Gastroesophageal sphincter (tissue), 3 donors: ENCODE measurements at regions not wholly inside any gene's neighbourhood (a gene's known extent, or its start where the extent isn't known, plus 50 kb on each side); places are given as distances from the start of the nearest gene placed in this dataset.

ENCODE experiments used
- EP300 ChIP-seq: sonication (generic); formaldehyde crosslinking; IDR thresholded peaks from one replicate; pipeline ENCODE4 v1.6.1; 2017; ENCODE audit warnings: antibody characterized with exemption, mild to moderate bottlenecking
- POLR2A ChIP-seq, 2 donors: fragments of 450-650 bp; IDR thresholded peaks; one replicate each; pipeline ENCODE4 v1.6.1; 2017; ENCODE audit warnings: antibody characterized with exemption in 2 of 2, mild to moderate bottlenecking in 2 of 2, moderate library complexity in 1 of 2
- POLR2AphosphoS5 ChIP-seq: sonication (generic); formaldehyde crosslinking; IDR thresholded peaks from one replicate; pipeline ENCODE4 v1.6.1; 2017; ENCODE audit warnings: antibody characterized with exemption
- TF ChIP-seq, protein P1 (sequence below), 4 experiments: fragments of 200-600 bp in 2 of 4; fragments of 450-650 bp in 2 of 4; sonication (generic) in 1 of 4; IDR thresholded peaks; one replicate each; pipeline ENCODE4 v1.5.1; 2017 to 2019; ENCODE audit warnings: antibody characterized with exemption in 4 of 4, mild to moderate bottlenecking in 2 of 4, moderate library complexity in 2 of 4

DNA sequence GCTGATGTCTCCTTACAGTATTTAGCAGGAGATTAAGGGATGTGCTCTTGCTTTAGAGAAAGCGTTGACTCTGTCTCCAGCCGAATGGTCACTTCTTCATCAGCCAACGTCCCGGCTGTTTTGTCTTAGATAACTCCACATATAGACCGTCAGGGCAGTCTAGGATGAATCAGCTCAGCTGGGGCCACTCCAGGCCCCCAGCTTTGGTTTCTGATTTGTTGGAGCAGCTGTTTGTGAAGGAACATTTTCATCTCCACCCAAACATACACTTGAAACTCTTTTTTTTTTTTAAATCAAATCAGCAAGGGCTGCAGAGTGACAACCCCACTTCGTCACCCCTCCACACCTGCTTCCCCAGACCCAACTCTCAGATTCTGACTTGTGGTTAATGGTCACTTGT is 206.1 kb upstream of the GALNT2 start:
- TF ChIP-seq POLR2AphosphoS5, result no peak
- TF ChIP-seq, protein P1, sequence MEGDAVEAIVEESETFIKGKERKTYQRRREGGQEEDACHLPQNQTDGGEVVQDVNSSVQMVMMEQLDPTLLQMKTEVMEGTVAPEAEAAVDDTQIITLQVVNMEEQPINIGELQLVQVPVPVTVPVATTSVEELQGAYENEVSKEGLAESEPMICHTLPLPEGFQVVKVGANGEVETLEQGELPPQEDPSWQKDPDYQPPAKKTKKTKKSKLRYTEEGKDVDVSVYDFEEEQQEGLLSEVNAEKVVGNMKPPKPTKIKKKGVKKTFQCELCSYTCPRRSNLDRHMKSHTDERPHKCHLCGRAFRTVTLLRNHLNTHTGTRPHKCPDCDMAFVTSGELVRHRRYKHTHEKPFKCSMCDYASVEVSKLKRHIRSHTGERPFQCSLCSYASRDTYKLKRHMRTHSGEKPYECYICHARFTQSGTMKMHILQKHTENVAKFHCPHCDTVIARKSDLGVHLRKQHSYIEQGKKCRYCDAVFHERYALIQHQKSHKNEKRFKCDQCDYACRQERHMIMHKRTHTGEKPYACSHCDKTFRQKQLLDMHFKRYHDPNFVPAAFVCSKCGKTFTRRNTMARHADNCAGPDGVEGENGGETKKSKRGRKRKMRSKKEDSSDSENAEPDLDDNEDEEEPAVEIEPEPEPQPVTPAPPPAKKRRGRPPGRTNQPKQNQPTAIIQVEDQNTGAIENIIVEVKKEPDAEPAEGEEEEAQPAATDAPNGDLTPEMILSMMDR (IDR thresholded peaks at IDR 0.05), result no peak
- no peak for TF ChIP-seq EP300
- TF ChIP-seq POLR2A (IDR thresholded peaks at IDR 0.05), result no peak
